BE2C (cell line): ENCODE measurements at regions not wholly inside any gene's neighbourhood (a gene's known extent, or its start where the extent isn't known, plus 50 kb on each side); places are given as distances from the start of the nearest gene placed in this dataset.

ENCODE experiments used
- DNase-seq: peaks from one replicate; pipeline ENCODE4 v3.0.0-alpha.2; 2020
- H3K27me3 ChIP-seq: fragments of 250-450 bp; sonication (Bioruptor Pico); 2 replicates; pipeline ENCODE4 v1.5.1; 2020; ENCODE audit warnings: mild to moderate bottlenecking
- H3K36me3 ChIP-seq: fragments of 250-450 bp; sonication (Bioruptor Pico); 2 replicates; pipeline ENCODE4 v1.5.1; 2020; ENCODE audit warnings: mild to moderate bottlenecking
- H3K4me1 ChIP-seq: fragments of 250-450 bp; sonication (Bioruptor Pico); 2 replicates; pipeline ENCODE4 v1.5.1; 2020
- H3K4me3 ChIP-seq: 2 replicates; pipeline ENCODE4 v1.5.1; 2011; ENCODE audit warnings: low read depth, low read length
- H3K9me3 ChIP-seq: fragments of 250-450 bp; sonication (Bioruptor Pico); 2 replicates; pipeline ENCODE4 v1.5.1; 2020
- CTCF ChIP-seq: IDR thresholded peaks from 2 replicates; pipeline ENCODE4 v1.5.1; 2012; ENCODE audit warnings: mild to moderate bottlenecking, low read depth, low read length

GRCh38 chr5:4716781-4717180 lies 423.3 kb upstream of the ADAMTS16 start:
- Histone ChIP-seq H3K27me3 (no peaks in the 10 kb centered on the region), H3K4me1 (no peaks in the 10 kb centered on the region), H3K9me3 (no peaks in the 10 kb centered on the region), H3K4me3 (no peak overlapping the region), H3K36me3 (no peaks in the 10 kb centered on the region)
- TF ChIP-seq CTCF: no peak
- DNase-seq: no peak

GRCh38 chr5:4717446-4717845 lies 422.7 kb upstream of the ADAMTS16 start:
- Histone ChIP-seq H3K4me3 (no peak overlapping the region), H3K27me3 (no peaks in the 10 kb centered on the region), H3K36me3 (no peaks in the 10 kb centered on the region), H3K9me3 (no peaks in the 10 kb centered on the region), H3K4me1 (no peaks in the 10 kb centered on the region)
- no peak for TF ChIP-seq CTCF
- no peak for DNase-seq

- Histone ChIP-seq H3K36me3 (no peaks in the 10 kb centered on the region), H3K27me3 (no peaks in the 10 kb centered on the region), H3K9me3 (no peaks in the 10 kb centered on the region), H3K4me1 (no peaks in the 10 kb centered on the region), H3K4me3 (no peak overlapping the region)
- no peak for DNase-seq
- no peak for TF ChIP-seq CTCF
Observed at GRCh38 chr5:4720831-4721230, 419.3 kb upstream of the ADAMTS16 start.

- H3K4me3 ChIP-seq: no peak overlapping the region
- H3K36me3 ChIP-seq: no peaks in the 10 kb centered on the region
Observed at GRCh38 chr5:4722886-4723285, 417.2 kb upstream of the ADAMTS16 start.

GRCh38 chr5:4725594-4725993 lies 414.5 kb upstream of the ADAMTS16 start:
- no peaks in the 10 kb centered on the region for H3K27me3 ChIP-seq
- no peak overlapping the region for H3K4me3 ChIP-seq
- H3K4me1 ChIP-seq: no peaks in the 10 kb centered on the region
- DNase-seq: no peak
- no peak for TF ChIP-seq CTCF
- H3K36me3 ChIP-seq: no peaks in the 10 kb centered on the region
- no peaks in the 10 kb centered on the region for H3K9me3 ChIP-seq

More at GRCh38 chr5:4722886-4723285, 417.2 kb upstream of the ADAMTS16 start:
- Histone ChIP-seq H3K27me3 (no peaks in the 10 kb centered on the region), H3K4me1 (no peaks in the 10 kb centered on the region), H3K9me3 (no peaks in the 10 kb centered on the region)
- no peak for TF ChIP-seq CTCF
- no peak for DNase-seq

- Histone ChIP-seq H3K4me3 (no peak overlapping the region), H3K27me3 (no peaks in the 10 kb centered on the region), H3K9me3 (no peaks in the 10 kb centered on the region), H3K36me3 (no peaks in the 10 kb centered on the region), H3K4me1 (no peaks in the 10 kb centered on the region)
- DNase-seq: no peak
- TF ChIP-seq CTCF: no peak
Observed at GRCh38 chr5:4730279-4730678, 409.9 kb upstream of the ADAMTS16 start.
